22Rv1 (cell line): ENCODE measurements at regions not wholly inside any gene's neighbourhood (a gene's known extent, or its start where the extent isn't known, plus 50 kb on each side); places are given as distances from the start of the nearest gene placed in this dataset.

Experiments
- H3K27ac ChIP-seq: fragments of 450-650 bp; 2 replicates; pipeline ENCODE4 v1.5.1; 2017
- ZFX ChIP-seq: fragments of 450-650 bp; IDR thresholded peaks from 2 replicates; pipeline ENCODE4 v1.6.1; 2017; ENCODE audit warnings: antibody characterized with exemption, borderline replicate concordance
- TF ChIP-seq, protein P1 (sequence below): fragments of 450-650 bp; IDR thresholded peaks from 2 replicates; pipeline ENCODE4 v1.5.1; 2017; ENCODE audit warnings: mild to moderate bottlenecking

DNA sequence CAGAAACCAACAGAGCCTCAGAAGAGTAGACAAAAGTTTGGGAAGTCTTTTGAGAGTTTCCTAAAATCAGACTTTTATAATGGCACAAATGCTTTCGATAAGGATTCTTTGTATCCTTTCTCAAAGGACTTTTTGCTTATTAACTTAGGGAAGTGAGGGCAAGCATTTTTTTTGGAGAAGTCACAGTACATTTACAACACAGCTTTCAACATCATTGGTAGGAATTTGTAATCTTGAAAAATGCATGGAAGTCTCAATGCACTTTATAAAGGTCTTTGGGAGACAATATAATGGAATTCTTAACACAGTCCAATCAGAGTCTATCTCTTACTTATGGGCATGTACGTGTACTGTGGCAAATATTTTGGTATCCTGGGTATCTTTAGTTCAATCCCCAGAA is 325.8 kb upstream of the NR5A2 start:
- no peak overlapping the region for H3K27ac ChIP-seq
- TF ChIP-seq, protein P1, sequence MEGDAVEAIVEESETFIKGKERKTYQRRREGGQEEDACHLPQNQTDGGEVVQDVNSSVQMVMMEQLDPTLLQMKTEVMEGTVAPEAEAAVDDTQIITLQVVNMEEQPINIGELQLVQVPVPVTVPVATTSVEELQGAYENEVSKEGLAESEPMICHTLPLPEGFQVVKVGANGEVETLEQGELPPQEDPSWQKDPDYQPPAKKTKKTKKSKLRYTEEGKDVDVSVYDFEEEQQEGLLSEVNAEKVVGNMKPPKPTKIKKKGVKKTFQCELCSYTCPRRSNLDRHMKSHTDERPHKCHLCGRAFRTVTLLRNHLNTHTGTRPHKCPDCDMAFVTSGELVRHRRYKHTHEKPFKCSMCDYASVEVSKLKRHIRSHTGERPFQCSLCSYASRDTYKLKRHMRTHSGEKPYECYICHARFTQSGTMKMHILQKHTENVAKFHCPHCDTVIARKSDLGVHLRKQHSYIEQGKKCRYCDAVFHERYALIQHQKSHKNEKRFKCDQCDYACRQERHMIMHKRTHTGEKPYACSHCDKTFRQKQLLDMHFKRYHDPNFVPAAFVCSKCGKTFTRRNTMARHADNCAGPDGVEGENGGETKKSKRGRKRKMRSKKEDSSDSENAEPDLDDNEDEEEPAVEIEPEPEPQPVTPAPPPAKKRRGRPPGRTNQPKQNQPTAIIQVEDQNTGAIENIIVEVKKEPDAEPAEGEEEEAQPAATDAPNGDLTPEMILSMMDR = no peak
- no peak for TF ChIP-seq ZFX

GRCh38 chr1:199704231-199704630 is 323.3 kb upstream of the NR5A2 start:
- TF ChIP-seq, protein P1 = no peak
- TF ChIP-seq ZFX = no peak
- no peak overlapping the region for H3K27ac ChIP-seq

GRCh38 chr1:199705825-199706224 is 321.7 kb upstream of the NR5A2 start:
- no peak overlapping the region for H3K27ac ChIP-seq
- TF ChIP-seq ZFX = no peak
- TF ChIP-seq, protein P1 = no peak

GRCh38 chr1:199706826-199707606 is 320.5 kb upstream of the NR5A2 start:
- no peak overlapping the region for H3K27ac ChIP-seq
- no peak for TF ChIP-seq ZFX
- TF ChIP-seq, protein P1 = no peak

DNA sequence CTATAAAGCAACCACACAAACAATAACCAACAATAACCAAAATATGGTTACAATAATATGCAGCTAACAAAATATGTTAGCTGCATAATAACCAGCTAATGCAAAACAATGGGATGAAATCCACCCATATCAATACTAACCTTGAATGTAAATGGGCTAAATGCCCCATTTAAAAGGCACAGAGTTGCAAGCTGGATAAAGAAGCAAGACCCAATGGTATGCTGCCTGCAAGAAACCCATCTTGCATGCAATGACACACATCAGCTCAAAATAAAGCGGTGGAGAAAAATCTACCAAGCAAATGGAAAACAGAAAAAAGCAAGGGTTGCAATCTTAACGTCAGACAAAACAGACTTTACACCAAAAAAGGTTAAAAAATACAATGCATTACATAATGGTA is 316.5 kb upstream of the NR5A2 start:
- TF ChIP-seq, protein P1 = no peak
- no peak for TF ChIP-seq ZFX

GRCh38 chr1:199716729-199717128 is 310.8 kb upstream of the NR5A2 start:
- H3K27ac ChIP-seq = no peak overlapping the region
- TF ChIP-seq, protein P1 = no peak
- no peak for TF ChIP-seq ZFX

More for the DNA sequence above, 316.5 kb upstream of the NR5A2 start:
- no peak overlapping the region for H3K27ac ChIP-seq

DNA sequence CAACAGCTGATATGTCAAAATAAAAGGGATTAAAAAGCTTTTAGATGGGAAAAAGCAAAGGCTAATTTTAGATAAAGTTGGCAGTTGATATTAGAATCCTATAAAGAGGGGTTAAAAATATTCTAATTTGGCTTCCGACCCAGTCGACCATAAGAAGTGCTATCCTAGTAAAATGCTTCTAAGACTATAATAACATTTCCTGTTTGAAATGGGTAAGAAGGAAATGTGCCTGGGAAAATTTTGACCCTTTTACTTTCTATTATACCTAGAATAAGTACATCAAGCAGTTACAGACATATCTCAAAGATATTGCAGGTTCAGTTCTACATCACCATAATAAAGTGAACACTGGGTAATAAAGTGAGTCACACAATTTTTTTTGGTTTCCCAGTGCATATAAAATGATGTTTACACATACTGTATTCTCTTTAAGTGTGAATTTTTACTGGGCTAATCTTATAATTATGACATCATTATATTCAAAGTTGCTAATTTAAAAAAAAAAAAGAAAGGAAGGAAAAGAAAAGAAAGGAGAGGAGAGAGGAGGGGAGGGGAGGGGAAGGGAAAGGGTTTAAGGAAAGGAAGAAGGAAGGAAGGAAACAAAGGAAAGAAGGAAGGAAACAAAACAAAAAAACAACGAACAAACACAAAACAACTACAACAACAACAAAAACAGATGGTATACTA is 308.2 kb upstream of the NR5A2 start:
- TF ChIP-seq, protein P1 = no peak
- no peak for TF ChIP-seq ZFX

More for the DNA sequence above, 308.2 kb upstream of the NR5A2 start:
- no peak overlapping the region for H3K27ac ChIP-seq
